GM12878 (cell line): ENCODE measurements at regions not wholly inside any gene's neighbourhood (a gene's known extent, or its start where the extent isn't known, plus 50 kb on each side); places are given as distances from the start of the nearest gene placed in this dataset.

Source experiments
- ASH2L ChIP-seq: fragments of 300-600, 200-600 bp; sonication (generic); IDR thresholded peaks from 2 replicates; pipeline ENCODE4 v1.6.1; 2017; ENCODE audit warnings: low read depth, mild to moderate bottlenecking, borderline replicate concordance
- EP300 ChIP-seq, 2 experiments: fragments of 150-350 bp in 1 of 2; IDR thresholded peaks; 2 replicates each; pipeline ENCODE4 v1.6.1; 2011 to 2012; ENCODE audit warnings: low read depth in 2 of 2, low read length in 2 of 2, borderline replicate concordance in 1 of 2, improper control_type of control experiment in 1 of 2, inconsistent platforms in 1 of 2; ENCODE audit not compliant: control insufficient read depth in 1 of 2
- GATAD2B ChIP-seq: fragments of 450-650 bp; conservative IDR thresholded peaks from 2 replicates; pipeline ENCODE4 v1.6.1; 2017; ENCODE audit warnings: low read depth, mild to moderate bottlenecking, moderate library complexity
- POLR2A ChIP-seq: IDR thresholded peaks from 2 replicates; pipeline ENCODE4 v1.6.1; 2011; ENCODE audit warnings: low read depth, mild to moderate bottlenecking, low read length
- RBBP5 ChIP-seq: fragments of 200-600 bp; sonication (generic); conservative IDR thresholded peaks from 2 replicates; pipeline ENCODE4 v1.6.1; 2016
- RELA ChIP-seq: fragments of 450-650 bp; IDR thresholded peaks from 2 replicates; pipeline ENCODE4 v1.8.0; 2014; ENCODE audit warnings: borderline replicate concordance; ENCODE audit not compliant: partially characterized antibody
- TF ChIP-seq, protein P1 (sequence below): IDR thresholded peaks from 2 replicates; pipeline ENCODE4 v1.6.1; 2011; ENCODE audit warnings: low read depth, mild to moderate bottlenecking, low read length, moderate library complexity, borderline replicate concordance; ENCODE audit errors: extremely low read depth
- TF ChIP-seq, protein P2 (sequence below): IDR thresholded peaks from 2 replicates; pipeline ENCODE4 v1.6.1; 2011; ENCODE audit warnings: borderline replicate concordance, low read depth, mild to moderate bottlenecking, moderate library complexity, mixed read lengths, low read length; ENCODE audit not compliant: insufficient read depth; ENCODE audit errors: extremely low read length
- TF ChIP-seq, protein P3 (sequence below), 3 experiments: IDR thresholded peaks in 2 of 3; conservative IDR thresholded peaks in 1 of 3; 2 replicates each; pipeline ENCODE4 v1.5.1; 2011; ENCODE audit warnings: low read depth in 3 of 3, low read length in 3 of 3, mild to moderate bottlenecking in 3 of 3, control low read depth in 2 of 3, moderate library complexity in 2 of 3, inconsistent platforms in 1 of 3, mixed read lengths in 1 of 3; ENCODE audit not compliant: control insufficient read depth in 2 of 3, insufficient read depth in 1 of 3; ENCODE audit errors: extremely low read depth in 1 of 3

DNA sequence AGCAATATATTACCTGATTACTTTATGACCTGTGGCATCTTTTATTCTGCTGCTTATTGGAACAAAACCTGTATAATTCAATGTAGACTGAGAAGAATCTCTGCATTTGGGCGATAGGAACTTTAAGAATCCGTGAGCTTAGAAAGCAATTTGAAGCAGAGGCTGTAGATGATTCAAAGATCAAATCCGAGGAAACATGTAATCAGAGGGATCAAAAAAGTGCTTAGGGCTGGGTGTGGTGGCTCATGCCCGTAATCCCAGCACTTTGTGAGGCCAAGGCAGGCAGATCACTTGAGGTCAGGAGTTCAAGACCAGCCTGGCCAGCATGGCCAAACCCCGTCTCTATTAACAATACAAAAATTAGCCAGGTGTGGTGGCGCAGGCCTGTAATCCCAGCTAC lies 198.4 kb downstream of the MTX2 start:
- TF ChIP-seq POLR2A = no peak
- no peak for TF ChIP-seq EP300 (IDR thresholded peaks at IDR 0.05; ENCODE audit: borderline replicate concordance in 1 of 2, control insufficient read depth in 1 of 2, low read depth in 2 of 2, low read length in 2 of 2)
- no peak for TF ChIP-seq RBBP5
- TF ChIP-seq, protein P1, sequence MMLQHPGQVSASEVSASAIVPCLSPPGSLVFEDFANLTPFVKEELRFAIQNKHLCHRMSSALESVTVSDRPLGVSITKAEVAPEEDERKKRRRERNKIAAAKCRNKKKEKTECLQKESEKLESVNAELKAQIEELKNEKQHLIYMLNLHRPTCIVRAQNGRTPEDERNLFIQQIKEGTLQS = no peak
- no peak for TF ChIP-seq RELA
- no peak for TF ChIP-seq GATAD2B
- TF ChIP-seq ASH2L = no peak
- TF ChIP-seq, protein P2, sequence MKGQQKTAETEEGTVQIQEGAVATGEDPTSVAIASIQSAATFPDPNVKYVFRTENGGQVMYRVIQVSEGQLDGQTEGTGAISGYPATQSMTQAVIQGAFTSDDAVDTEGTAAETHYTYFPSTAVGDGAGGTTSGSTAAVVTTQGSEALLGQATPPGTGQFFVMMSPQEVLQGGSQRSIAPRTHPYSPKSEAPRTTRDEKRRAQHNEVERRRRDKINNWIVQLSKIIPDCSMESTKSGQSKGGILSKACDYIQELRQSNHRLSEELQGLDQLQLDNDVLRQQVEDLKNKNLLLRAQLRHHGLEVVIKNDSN = no peak
- TF ChIP-seq, protein P3, sequence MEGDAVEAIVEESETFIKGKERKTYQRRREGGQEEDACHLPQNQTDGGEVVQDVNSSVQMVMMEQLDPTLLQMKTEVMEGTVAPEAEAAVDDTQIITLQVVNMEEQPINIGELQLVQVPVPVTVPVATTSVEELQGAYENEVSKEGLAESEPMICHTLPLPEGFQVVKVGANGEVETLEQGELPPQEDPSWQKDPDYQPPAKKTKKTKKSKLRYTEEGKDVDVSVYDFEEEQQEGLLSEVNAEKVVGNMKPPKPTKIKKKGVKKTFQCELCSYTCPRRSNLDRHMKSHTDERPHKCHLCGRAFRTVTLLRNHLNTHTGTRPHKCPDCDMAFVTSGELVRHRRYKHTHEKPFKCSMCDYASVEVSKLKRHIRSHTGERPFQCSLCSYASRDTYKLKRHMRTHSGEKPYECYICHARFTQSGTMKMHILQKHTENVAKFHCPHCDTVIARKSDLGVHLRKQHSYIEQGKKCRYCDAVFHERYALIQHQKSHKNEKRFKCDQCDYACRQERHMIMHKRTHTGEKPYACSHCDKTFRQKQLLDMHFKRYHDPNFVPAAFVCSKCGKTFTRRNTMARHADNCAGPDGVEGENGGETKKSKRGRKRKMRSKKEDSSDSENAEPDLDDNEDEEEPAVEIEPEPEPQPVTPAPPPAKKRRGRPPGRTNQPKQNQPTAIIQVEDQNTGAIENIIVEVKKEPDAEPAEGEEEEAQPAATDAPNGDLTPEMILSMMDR (IDR thresholded peaks at IDR 0.05 in 2 of 3, conservative IDR thresholded peaks at IDR 0.05 in 1 of 3; ENCODE audit: control insufficient read depth in 2 of 3, extremely low read depth in 1 of 3, insufficient read depth in 1 of 3, low read depth in 3 of 3, low read length in 3 of 3) = no peak
